H1 (cell line): ENCODE measurements at regions not wholly inside any gene's neighbourhood (a gene's known extent, or its start where the extent isn't known, plus 50 kb on each side); places are given as distances from the start of the nearest gene placed in this dataset.

ENCODE experiments used
- CTCF ChIA-PET: fragments of 300-600 bp; sonication (Branson Sonifier 250); formaldehyde crosslinking; loops from one replicate; lab custom pipeline; 2021; ENCODE audit not compliant: partially characterized antibody; lab: Charles Lee
- POLR2A ChIA-PET: fragments of 300-600 bp; sonication (Branson Sonifier 250); formaldehyde crosslinking; loops from one replicate; lab custom pipeline; 2021; ENCODE audit warnings: inconsistent platforms; ENCODE audit not compliant: partially characterized antibody; lab: Charles Lee
- DNase-seq, 2 experiments: peaks; one replicate each; pipeline versions ENCODE4 v3.0.0 to v3.0.0-alpha.2; 2010 to 2022; ENCODE audit warnings: low spot score in 2 of 2, low read depth in 1 of 2, mixed read lengths in 1 of 2
- FAIRE-seq: peaks from 2 replicates; lab custom pipeline; 2011; peaks lifted over from hg19 to GRCh38; lab: Jason Lieb, UNC
- H2AFZ ChIP-seq: 2 replicates; pipeline ENCODE4 v1.8.1; 2012; ENCODE audit warnings: low read length, inconsistent platforms
- H2AK5ac ChIP-seq: 2 replicates; pipeline ENCODE4 v1.6.1; 2013; ENCODE audit warnings: low read depth, low read length
- H2BK120ac ChIP-seq: replicated peaks from 2 replicates; pipeline ENCODE3; 2013; ENCODE audit warnings: low read depth, low read length, inconsistent platforms
- H2BK12ac ChIP-seq: 2 replicates; pipeline ENCODE4 v1.6.1; 2013; ENCODE audit warnings: low read depth, low read length
- H2BK15ac ChIP-seq: 2 replicates; pipeline ENCODE4 v1.6.1; 2013; ENCODE audit warnings: low read length
- H2BK20ac ChIP-seq: 2 replicates; pipeline ENCODE4 v1.6.1; 2013; ENCODE audit warnings: low read length
- H2BK5ac ChIP-seq: 2 replicates; pipeline ENCODE4 v1.6.1; 2013; ENCODE audit warnings: low read depth, low read length
- H3K14ac ChIP-seq: 2 replicates; pipeline ENCODE4 v1.6.1; 2013; ENCODE audit warnings: inconsistent platforms; ENCODE audit not compliant: insufficient read length
- H3K18ac ChIP-seq: 2 replicates; pipeline ENCODE4 v1.6.1; 2013; ENCODE audit warnings: low read length; ENCODE audit errors: extremely low read depth
- H3K23ac ChIP-seq: 2 replicates; pipeline ENCODE4 v1.6.1; 2013; ENCODE audit warnings: inconsistent platforms; ENCODE audit not compliant: insufficient read length
- H3K23me2 ChIP-seq: 2 replicates; pipeline ENCODE4 v1.6.1; 2013; ENCODE audit warnings: low read depth, low read length
- H3K27ac ChIP-seq: 2 replicates; pipeline ENCODE4 v1.6.1; 2011; ENCODE audit warnings: low read depth, low read length, inconsistent platforms
- H3K27me3 ChIP-seq, 4 experiments: replicated peaks in 1 of 4; 1 replicate in 1 of 4; 2 replicates in 3 of 4; pipeline versions ENCODE4 v1.6.1 to v1.8.1; 2011 to 2013; ENCODE audit warnings: low read length in 3 of 4, mild to moderate bottlenecking in 3 of 4, inconsistent platforms in 2 of 4, mixed read lengths in 2 of 4, moderate library complexity in 1 of 4; ENCODE audit not compliant: control insufficient read depth in 3 of 4, insufficient read depth in 3 of 4; ENCODE audit errors: extremely low read depth in 1 of 4
- H3K36me3 ChIP-seq, 4 experiments: 2 replicates each; pipeline versions ENCODE4 v1.6.1 to v1.8.1; 2011 to 2013; ENCODE audit warnings: mild to moderate bottlenecking in 4 of 4, low read length in 3 of 4, moderate library complexity in 2 of 4, control low read depth in 1 of 4, inconsistent platforms in 1 of 4; ENCODE audit not compliant: insufficient read depth in 4 of 4, control insufficient read depth in 2 of 4
- H3K4ac ChIP-seq: replicated peaks from 2 replicates; pipeline ENCODE3; 2013; ENCODE audit warnings: low read length, low read depth, mixed read lengths, inconsistent platforms; ENCODE audit not compliant: insufficient read length
- H3K4me1 ChIP-seq, 4 experiments: replicated peaks in 1 of 4; 1 replicate in 1 of 4; 2 replicates in 3 of 4; pipeline versions ENCODE4 v1.6.1 to v1.8.1; 2011 to 2013; ENCODE audit warnings: low read length in 3 of 4, inconsistent platforms in 2 of 4, mixed read lengths in 1 of 4; ENCODE audit not compliant: insufficient read depth in 4 of 4, control insufficient read depth in 3 of 4
- H3K4me2 ChIP-seq, 2 experiments: 2 replicates each; pipeline versions ENCODE4 v1.6.1 to v1.8.1; 2011 to 2013; ENCODE audit warnings: low read depth in 2 of 2, low read length in 2 of 2, control low read depth in 1 of 2, inconsistent platforms in 1 of 2, mild to moderate bottlenecking in 1 of 2; ENCODE audit not compliant: insufficient read depth in 1 of 2
- H3K4me3 ChIP-seq, 4 experiments: fragments of 200-600, 300-600 bp in 1 of 4; sonication (generic), shearing (Covaris generic), sonication (Bioruptor Twin) in 1 of 4; 2 replicates each; pipeline versions ENCODE4 v1.5.1 to v1.8.1; 2011 to 2016; ENCODE audit warnings: low read length in 4 of 4, low read depth in 3 of 4, control low read depth in 2 of 4, inconsistent platforms in 2 of 4, mild to moderate bottlenecking in 2 of 4, mixed read lengths in 1 of 4, moderate library complexity in 1 of 4; ENCODE audit not compliant: insufficient read depth in 2 of 4; ENCODE audit errors: extremely low read depth in 1 of 4
- H3K56ac ChIP-seq: replicated peaks from 2 replicates; pipeline ENCODE3; 2013; ENCODE audit warnings: low read depth, mild to moderate bottlenecking, mixed read lengths, low read length, inconsistent platforms; ENCODE audit not compliant: insufficient read length
- H3K79me1 ChIP-seq: 2 replicates; pipeline ENCODE4 v1.6.1; 2013; ENCODE audit warnings: low read depth, low read length, control low read depth
- H3K79me2 ChIP-seq, 2 experiments: 2 replicates each; pipeline versions ENCODE4 v1.6.1 to v1.8.1; 2012 to 2013; ENCODE audit warnings: low read length in 2 of 2, mild to moderate bottlenecking in 2 of 2, inconsistent platforms in 1 of 2; ENCODE audit not compliant: insufficient read depth in 2 of 2, control insufficient read depth in 1 of 2
- H3K9ac ChIP-seq, 4 experiments: replicated peaks in 1 of 4; 1 replicate in 1 of 4; 2 replicates in 3 of 4; pipeline versions ENCODE4 v1.6.1 to v1.8.1; 2011 to 2013; ENCODE audit warnings: low read depth in 3 of 4, low read length in 3 of 4, control low read depth in 2 of 4, mild to moderate bottlenecking in 2 of 4, moderate library complexity in 2 of 4, inconsistent platforms in 1 of 4; ENCODE audit errors: extremely low read depth in 1 of 4
- H3K9me3 ChIP-seq, 2 experiments: 2 replicates each; pipeline versions ENCODE4 v1.6.1 to v1.8.1; 2012 to 2013; ENCODE audit warnings: mild to moderate bottlenecking in 2 of 2, moderate library complexity in 2 of 2, control low read depth in 1 of 2, inconsistent platforms in 1 of 2, low read depth in 1 of 2, low read length in 1 of 2, mixed read lengths in 1 of 2; ENCODE audit not compliant: insufficient read depth in 2 of 2
- H4K20me1 ChIP-seq, 2 experiments: replicated peaks in 1 of 2; 2 replicates each; pipeline versions ENCODE3 to v1.8.1; 2011 to 2013; ENCODE audit warnings: inconsistent platforms in 2 of 2, low read length in 2 of 2, mild to moderate bottlenecking in 1 of 2; ENCODE audit not compliant: insufficient read depth in 2 of 2, control insufficient read depth in 1 of 2
- H4K5ac ChIP-seq: 2 replicates; pipeline ENCODE4 v1.6.1; 2013; ENCODE audit warnings: low read length, low read depth, mixed read lengths, inconsistent platforms; ENCODE audit not compliant: insufficient read length
- H4K8ac ChIP-seq: 2 replicates; pipeline ENCODE4 v1.8.0; 2013; ENCODE audit warnings: mild to moderate bottlenecking, moderate library complexity, low read length, inconsistent platforms; ENCODE audit not compliant: insufficient read depth; ENCODE audit errors: extremely low read depth
- H4K91ac ChIP-seq: replicated peaks from 2 replicates; pipeline ENCODE3; 2013; ENCODE audit warnings: low read length, mixed read lengths, inconsistent platforms; ENCODE audit not compliant: insufficient read length
- ASH2L ChIP-seq: fragments of 200-600, 300-600 bp; sonication (generic); IDR thresholded peaks from one replicate; pipeline ENCODE4 v1.7.1; 2017; ENCODE audit warnings: low read length
- CBX8 ChIP-seq: fragments of 300-800, 300-1000 bp; sonication (generic); IDR thresholded peaks from 2 replicates; pipeline ENCODE4 v1.7.1; 2016; ENCODE audit warnings: low read depth, low read length, borderline replicate concordance
- CTBP2 ChIP-seq: IDR thresholded peaks from 2 replicates; pipeline ENCODE4 v1.7.0; 2011; ENCODE audit warnings: borderline replicate concordance, mild to moderate bottlenecking, moderate library complexity, mixed read lengths, low read length; ENCODE audit not compliant: insufficient read depth, insufficient read length
- GABPA ChIP-seq: IDR thresholded peaks from 2 replicates; pipeline ENCODE4 v1.6.1; 2011; ENCODE audit warnings: mild to moderate bottlenecking, low read length, moderate library complexity, borderline replicate concordance; ENCODE audit not compliant: insufficient read depth
- GTF2F1 ChIP-seq: IDR thresholded peaks from 2 replicates; pipeline ENCODE4 v1.6.1; 2012; ENCODE audit warnings: low read depth, low read length, improper control_type of control experiment, borderline replicate concordance
- MAFK ChIP-seq: IDR thresholded peaks from 2 replicates; pipeline ENCODE4 v1.6.1; 2012; ENCODE audit warnings: low read depth, mild to moderate bottlenecking, improper control_type of control experiment, low read length
- RAD21 ChIP-seq, 2 experiments: IDR thresholded peaks in 1 of 2; conservative IDR thresholded peaks in 1 of 2; 2 replicates each; pipeline ENCODE4 v1.6.1; 2011; ENCODE audit warnings: low read depth in 2 of 2, low read length in 2 of 2, improper control_type of control experiment in 1 of 2, inconsistent platforms in 1 of 2, mild to moderate bottlenecking in 1 of 2, moderate library complexity in 1 of 2
- SRF ChIP-seq: IDR thresholded peaks from 2 replicates; pipeline ENCODE4 v1.6.1; 2011; ENCODE audit warnings: mild to moderate bottlenecking, low read depth, low read length, moderate library complexity
- WGBS, 2 experiments: shearing (Covaris generic) in 1 of 2; methylation state at CpG; one replicate each; pipeline versions ENCODE4 v1.1.6 to v1.1.7; 2013 to 2015; ENCODE audit warnings: low lambda C conversion rate in 2 of 2, mixed read lengths in 2 of 2, inconsistent platforms in 1 of 2, low coverage in 1 of 2, missing lambda C conversion rate in 1 of 2; ENCODE audit not compliant: insufficient replicate concordance in 2 of 2, insufficient coverage in 1 of 2, insufficient read length in 1 of 2; ENCODE audit errors: extremely low coverage in 1 of 2, missing lambda C conversion rate in 1 of 2; 5-methylcytosine and 5-hydroxymethylcytosine counted together
- TF ChIP-seq, protein P1 (sequence below): IDR thresholded peaks from 2 replicates; pipeline ENCODE4 v1.6.1; 2011; ENCODE audit warnings: low read depth, mild to moderate bottlenecking, low read length; ENCODE audit not compliant: insufficient read depth
- TF ChIP-seq, protein P2 (sequence below): IDR thresholded peaks from 2 replicates; pipeline ENCODE4 v1.6.1; 2012; ENCODE audit warnings: low read length, inconsistent platforms

DNA sequence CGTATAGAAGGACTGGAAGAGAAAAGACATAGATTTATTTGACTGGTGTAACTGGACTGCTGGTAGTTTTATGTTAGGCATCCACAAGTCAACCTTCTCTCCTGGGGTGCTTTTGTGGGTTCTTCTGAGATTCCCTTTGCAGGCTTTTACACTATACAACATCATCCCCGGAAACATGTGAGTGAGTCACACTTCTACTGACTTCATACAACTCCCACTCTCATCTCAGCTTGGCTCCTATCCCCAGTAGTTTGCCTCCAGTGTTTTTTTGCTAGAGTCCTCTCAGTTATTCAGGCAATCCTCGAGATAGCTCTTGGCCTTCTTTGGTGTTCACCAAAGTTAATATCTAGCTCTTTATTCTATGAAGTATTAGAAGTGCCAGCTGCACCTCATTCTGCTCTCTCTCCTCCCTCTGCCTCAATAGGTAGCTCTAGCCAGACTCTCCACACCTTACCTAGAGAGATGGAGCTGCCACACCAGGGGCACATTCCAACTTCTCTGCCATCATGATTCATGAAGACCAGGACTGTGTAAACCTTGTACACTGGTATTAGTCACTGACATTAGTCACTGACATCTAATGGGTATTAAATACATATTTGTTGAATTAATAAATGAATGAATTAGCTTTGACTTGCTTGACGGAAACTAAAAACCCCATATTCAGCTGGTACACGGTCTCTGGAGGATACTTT lies 281.9 kb downstream of the PPP1R3A start:
- Histone ChIP-seq H3K4me1 (no peaks in the 10 kb centered on the region), H3K23me2 (no peaks in the 10 kb centered on the region), H2BK120ac (no peak overlapping the region), H3K4ac (no peak overlapping the region), H3K79me1 (no peaks in the 10 kb centered on the region), H3K18ac (no peak overlapping the region), H4K5ac (no peak overlapping the region), H3K4me2 (no peak overlapping the region), H3K79me2 (no peaks in the 10 kb centered on the region), H2AK5ac (no peak overlapping the region), H2BK20ac (no peak overlapping the region), H2BK5ac (no peak overlapping the region), H3K27ac (no peak overlapping the region), H2BK12ac (no peak overlapping the region), H4K8ac (no peak overlapping the region), H3K9me3 (peaks cover 8 to 16% of the 10 kb centered on the region in 2 experiments; a peak in 3 of 4 replicates), H3K23ac (no peak overlapping the region), H3K4me3 (no peak overlapping the region), H3K9ac (no peak overlapping the region), H2AFZ (no peak overlapping the region), H3K27me3 (no peaks in the 10 kb centered on the region), H4K20me1 (no peaks in the 10 kb centered on the region), H3K14ac (no peak overlapping the region), H3K36me3 (no peaks in the 10 kb centered on the region), H4K91ac (no peak overlapping the region), H2BK15ac (no peak overlapping the region), H3K56ac (no peak overlapping the region)
- WGBS, 2 experiments = 91% methylated on average over 5 of the region's 5 CpGs; no CpG with 5 or more reads in 1 of the 2 experiments
- no peak for DNase-seq
- CTCF ChIA-PET = interaction anchor here (1.1 kb wide), 1 partner anchor 232 kb away, joined by 3 read pairs; no protein-coding TSS in a partner anchor
- POLR2A ChIA-PET = no interaction called here
- FAIRE-seq = no peak
- TF ChIP-seq GABPA = no peak
- no peak for TF ChIP-seq GTF2F1
- TF ChIP-seq ASH2L = no peak
- TF ChIP-seq, protein P1, sequence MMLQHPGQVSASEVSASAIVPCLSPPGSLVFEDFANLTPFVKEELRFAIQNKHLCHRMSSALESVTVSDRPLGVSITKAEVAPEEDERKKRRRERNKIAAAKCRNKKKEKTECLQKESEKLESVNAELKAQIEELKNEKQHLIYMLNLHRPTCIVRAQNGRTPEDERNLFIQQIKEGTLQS = no peak
- no peak for TF ChIP-seq CBX8
- TF ChIP-seq, protein P2, sequence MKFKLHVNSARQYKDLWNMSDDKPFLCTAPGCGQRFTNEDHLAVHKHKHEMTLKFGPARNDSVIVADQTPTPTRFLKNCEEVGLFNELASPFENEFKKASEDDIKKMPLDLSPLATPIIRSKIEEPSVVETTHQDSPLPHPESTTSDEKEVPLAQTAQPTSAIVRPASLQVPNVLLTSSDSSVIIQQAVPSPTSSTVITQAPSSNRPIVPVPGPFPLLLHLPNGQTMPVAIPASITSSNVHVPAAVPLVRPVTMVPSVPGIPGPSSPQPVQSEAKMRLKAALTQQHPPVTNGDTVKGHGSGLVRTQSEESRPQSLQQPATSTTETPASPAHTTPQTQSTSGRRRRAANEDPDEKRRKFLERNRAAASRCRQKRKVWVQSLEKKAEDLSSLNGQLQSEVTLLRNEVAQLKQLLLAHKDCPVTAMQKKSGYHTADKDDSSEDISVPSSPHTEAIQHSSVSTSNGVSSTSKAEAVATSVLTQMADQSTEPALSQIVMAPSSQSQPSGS = no peak
- TF ChIP-seq RAD21 (IDR thresholded peaks at IDR 0.05 in 1 of 2, conservative IDR thresholded peaks at IDR 0.05 in 1 of 2; ENCODE audit: low read depth in 2 of 2, low read length in 2 of 2) = no peak
- no peak for TF ChIP-seq CTBP2
- TF ChIP-seq MAFK = no peak
- TF ChIP-seq SRF = no peak
